SW 1271 (cell line): ENCODE measurements at regions not wholly inside any gene's neighbourhood (a gene's known extent, or its start where the extent isn't known, plus 50 kb on each side); places are given as distances from the start of the nearest gene placed in this dataset.

ENCODE experiments used
- DNase-seq, 2 experiments: peaks; one replicate each; lab custom pipeline; 2025; lab: John Stamatoyannopoulos, UW

- no peak for DNase-seq
These were observed 56.3 kb upstream of the STOX2 start for GRCh38 chr4:183848805-183849204.

DNA sequence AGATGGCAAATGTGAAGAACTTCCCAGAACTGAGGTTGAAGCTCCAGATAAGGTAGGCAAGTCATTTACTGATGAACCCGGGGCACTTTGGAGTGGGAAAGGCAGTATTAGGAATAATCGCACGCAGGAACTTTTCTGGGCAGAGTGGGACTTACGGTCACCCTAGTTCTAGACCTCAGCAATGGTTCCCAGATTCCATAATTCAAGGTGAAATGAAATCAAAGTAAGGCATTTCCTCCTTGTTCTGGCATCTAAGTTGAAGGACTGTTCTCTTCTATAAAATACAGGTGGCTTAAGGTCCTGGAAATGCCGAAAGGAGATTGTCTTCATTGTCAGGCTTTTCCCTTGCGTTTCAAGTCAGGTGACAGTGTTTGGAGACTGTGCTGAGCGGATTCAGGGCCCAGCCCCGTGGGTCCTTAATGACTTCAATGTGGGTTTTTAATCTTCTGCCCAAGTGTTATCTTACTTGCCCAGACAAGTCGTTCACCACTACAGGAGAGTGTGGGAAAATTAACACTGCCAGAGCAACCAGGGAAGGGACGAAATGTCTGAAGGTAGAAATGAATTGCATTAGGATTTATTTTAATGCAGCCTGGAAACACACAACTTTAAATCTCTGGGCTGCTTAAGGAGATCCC is 52.1 kb upstream of the STOX2 start:
- no peak for DNase-seq

DNA sequence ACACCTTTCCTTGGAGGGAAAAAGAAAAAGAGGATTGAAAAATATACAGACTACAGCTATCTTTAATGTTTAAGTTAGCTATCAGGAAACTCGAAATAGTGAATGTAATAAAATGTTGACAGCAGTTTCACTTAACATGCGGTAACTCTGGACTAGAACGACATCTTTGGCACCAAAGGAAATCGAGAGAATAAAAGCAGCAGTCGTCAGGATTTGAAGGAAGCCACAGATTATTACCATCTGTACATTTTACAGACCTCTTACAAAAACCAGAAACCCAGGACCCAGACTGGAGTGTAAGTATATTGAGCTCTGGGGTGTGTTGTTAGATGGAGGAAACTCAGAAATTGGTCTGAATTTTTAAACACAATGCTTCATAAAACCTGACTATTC is 51.6 kb upstream of the STOX2 start:
- no peak for DNase-seq
